ENCODE measurements at regions not wholly inside any gene's neighbourhood (a gene's known extent, or its start where the extent isn't known, plus 50 kb on each side); places are given as distances from the start of the nearest gene placed in this dataset.

DNA sequence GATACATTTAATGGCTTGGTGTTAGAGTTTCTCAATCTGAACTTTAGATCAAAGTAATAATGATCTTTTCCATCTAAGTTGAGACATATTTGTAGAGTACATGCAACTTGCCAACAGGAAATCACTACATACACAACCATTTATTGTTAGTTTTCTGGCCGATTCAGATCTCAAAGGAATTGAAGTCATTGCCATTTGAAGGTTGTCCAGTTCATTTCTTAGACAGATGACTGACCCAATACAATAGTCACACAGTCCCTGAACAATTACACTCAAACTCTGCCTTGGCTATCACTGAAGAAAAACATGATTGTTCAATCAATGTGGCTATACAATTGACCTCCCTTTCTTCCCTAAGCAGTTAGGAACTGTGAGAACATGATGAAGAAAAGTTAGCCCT is 753.2 kb upstream of the RIOK2 start:
- no peaks in the 10 kb centered on the region for H3K36me3 ChIP-seq (ENCODE audit: control insufficient read depth, insufficient read depth, low read length)
- H3K27ac ChIP-seq (ENCODE audit: low read length): no peak overlapping the region
- ChIA-PET CTCF (no interaction called here), POLR2A (no interaction called here)
- in situ Hi-C loops (cut with HindIII; ENCODE audit: low pct_unique_long_range_greater_than_20kb, low sequenced_read_pairs) (no loop called here), intact Hi-C loops (cut with micrococcal nuclease; ENCODE audit: unreplicated experiment) (no loop called here)
- H3K4me3 ChIP-seq (ENCODE audit: low read depth in 2 of 2, low read length in 2 of 2): no peak overlapping the region
- no peaks in the 10 kb centered on the region for H3K27me3 ChIP-seq (ENCODE audit: control insufficient read depth, insufficient read depth, low read length)
- no TSS peak for BruUV-seq (replicated peaks)
- ATAC-seq (no peak), DNase-seq (ENCODE audit: low read depth, low spot score) (no peak)
- TF ChIP-seq, protein P1, sequence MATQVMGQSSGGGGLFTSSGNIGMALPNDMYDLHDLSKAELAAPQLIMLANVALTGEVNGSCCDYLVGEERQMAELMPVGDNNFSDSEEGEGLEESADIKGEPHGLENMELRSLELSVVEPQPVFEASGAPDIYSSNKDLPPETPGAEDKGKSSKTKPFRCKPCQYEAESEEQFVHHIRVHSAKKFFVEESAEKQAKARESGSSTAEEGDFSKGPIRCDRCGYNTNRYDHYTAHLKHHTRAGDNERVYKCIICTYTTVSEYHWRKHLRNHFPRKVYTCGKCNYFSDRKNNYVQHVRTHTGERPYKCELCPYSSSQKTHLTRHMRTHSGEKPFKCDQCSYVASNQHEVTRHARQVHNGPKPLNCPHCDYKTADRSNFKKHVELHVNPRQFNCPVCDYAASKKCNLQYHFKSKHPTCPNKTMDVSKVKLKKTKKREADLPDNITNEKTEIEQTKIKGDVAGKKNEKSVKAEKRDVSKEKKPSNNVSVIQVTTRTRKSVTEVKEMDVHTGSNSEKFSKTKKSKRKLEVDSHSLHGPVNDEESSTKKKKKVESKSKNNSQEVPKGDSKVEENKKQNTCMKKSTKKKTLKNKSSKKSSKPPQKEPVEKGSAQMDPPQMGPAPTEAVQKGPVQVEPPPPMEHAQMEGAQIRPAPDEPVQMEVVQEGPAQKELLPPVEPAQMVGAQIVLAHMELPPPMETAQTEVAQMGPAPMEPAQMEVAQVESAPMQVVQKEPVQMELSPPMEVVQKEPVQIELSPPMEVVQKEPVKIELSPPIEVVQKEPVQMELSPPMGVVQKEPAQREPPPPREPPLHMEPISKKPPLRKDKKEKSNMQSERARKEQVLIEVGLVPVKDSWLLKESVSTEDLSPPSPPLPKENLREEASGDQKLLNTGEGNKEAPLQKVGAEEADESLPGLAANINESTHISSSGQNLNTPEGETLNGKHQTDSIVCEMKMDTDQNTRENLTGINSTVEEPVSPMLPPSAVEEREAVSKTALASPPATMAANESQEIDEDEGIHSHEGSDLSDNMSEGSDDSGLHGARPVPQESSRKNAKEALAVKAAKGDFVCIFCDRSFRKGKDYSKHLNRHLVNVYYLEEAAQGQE (IDR thresholded peaks at IDR 0.05; ENCODE audit: insufficient read depth in 1 of 2, low read depth in 2 of 2, low read length in 1 of 2): no peak
- no peak for TF ChIP-seq TCF7L2 (IDR thresholded peaks at IDR 0.05; ENCODE audit: low read depth, low read length)
- TF ChIP-seq, protein P2, sequence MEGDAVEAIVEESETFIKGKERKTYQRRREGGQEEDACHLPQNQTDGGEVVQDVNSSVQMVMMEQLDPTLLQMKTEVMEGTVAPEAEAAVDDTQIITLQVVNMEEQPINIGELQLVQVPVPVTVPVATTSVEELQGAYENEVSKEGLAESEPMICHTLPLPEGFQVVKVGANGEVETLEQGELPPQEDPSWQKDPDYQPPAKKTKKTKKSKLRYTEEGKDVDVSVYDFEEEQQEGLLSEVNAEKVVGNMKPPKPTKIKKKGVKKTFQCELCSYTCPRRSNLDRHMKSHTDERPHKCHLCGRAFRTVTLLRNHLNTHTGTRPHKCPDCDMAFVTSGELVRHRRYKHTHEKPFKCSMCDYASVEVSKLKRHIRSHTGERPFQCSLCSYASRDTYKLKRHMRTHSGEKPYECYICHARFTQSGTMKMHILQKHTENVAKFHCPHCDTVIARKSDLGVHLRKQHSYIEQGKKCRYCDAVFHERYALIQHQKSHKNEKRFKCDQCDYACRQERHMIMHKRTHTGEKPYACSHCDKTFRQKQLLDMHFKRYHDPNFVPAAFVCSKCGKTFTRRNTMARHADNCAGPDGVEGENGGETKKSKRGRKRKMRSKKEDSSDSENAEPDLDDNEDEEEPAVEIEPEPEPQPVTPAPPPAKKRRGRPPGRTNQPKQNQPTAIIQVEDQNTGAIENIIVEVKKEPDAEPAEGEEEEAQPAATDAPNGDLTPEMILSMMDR (IDR thresholded peaks at IDR 0.05): no peak
- TF ChIP-seq POLR2AphosphoS5 (IDR thresholded peaks at IDR 0.05; ENCODE audit: low read depth, low read length): no peak
- no peak for TF ChIP-seq SIN3A (IDR thresholded peaks at IDR 0.05; ENCODE audit: borderline replicate concordance, insufficient read depth, low read depth, low read length)
- H3K4me1 ChIP-seq (ENCODE audit: control insufficient read depth, insufficient read depth, low read length): no peaks in the 10 kb centered on the region
- H3K9me3 ChIP-seq (ENCODE audit: control insufficient read depth, insufficient read depth, low read depth, low read length): no peaks in the 10 kb centered on the region

DNA sequence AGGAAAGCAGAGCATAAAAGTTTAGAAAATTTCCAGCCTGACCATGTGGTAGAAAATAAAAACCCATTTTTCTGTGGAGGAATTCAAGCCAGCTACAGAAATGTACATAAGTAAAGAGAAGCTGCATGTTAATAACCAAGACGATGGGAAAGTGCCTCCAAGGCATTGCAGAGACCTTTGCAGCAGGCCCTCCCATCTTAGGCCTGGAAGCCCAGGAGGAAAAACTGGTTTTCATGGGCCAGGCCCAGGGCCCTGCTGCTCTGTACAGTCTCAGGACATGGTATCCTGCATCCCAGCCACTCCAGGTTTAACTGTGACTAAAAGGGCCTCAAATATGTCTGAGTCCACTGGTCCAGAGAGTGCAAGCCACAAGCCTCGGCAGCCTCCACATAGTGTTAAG is 754.8 kb upstream of the RIOK2 start:
- no TSS peak for BruUV-seq (replicated peaks)
- ChIA-PET CTCF (no interaction called here), POLR2A (no interaction called here)
- H3K9me3 ChIP-seq (ENCODE audit: control insufficient read depth, insufficient read depth, low read depth, low read length): no peaks in the 10 kb centered on the region
- H3K27me3 ChIP-seq (ENCODE audit: control insufficient read depth, insufficient read depth, low read length): no peaks in the 10 kb centered on the region
- no peak for DNase-seq (ENCODE audit: low read depth, low spot score)
- intact Hi-C loops (cut with micrococcal nuclease; ENCODE audit: unreplicated experiment) (no loop called here), in situ Hi-C loops (cut with HindIII; ENCODE audit: low pct_unique_long_range_greater_than_20kb, low sequenced_read_pairs) (no loop called here)
- H3K4me3 ChIP-seq (ENCODE audit: low read depth in 2 of 2, low read length in 2 of 2): no peak overlapping the region
- TF ChIP-seq TCF7L2 (IDR thresholded peaks at IDR 0.05; ENCODE audit: low read depth, low read length) (no peak), POLR2AphosphoS5 (IDR thresholded peaks at IDR 0.05; ENCODE audit: low read depth, low read length) (no peak), SIN3A (IDR thresholded peaks at IDR 0.05; ENCODE audit: borderline replicate concordance, insufficient read depth, low read depth, low read length) (no peak)
- TF ChIP-seq, protein P2 (IDR thresholded peaks at IDR 0.05): no peak
- TF ChIP-seq, protein P1 (IDR thresholded peaks at IDR 0.05; ENCODE audit: insufficient read depth in 1 of 2, low read depth in 2 of 2, low read length in 1 of 2): no peak
- H3K36me3 ChIP-seq (ENCODE audit: control insufficient read depth, insufficient read depth, low read length): no peaks in the 10 kb centered on the region
- ATAC-seq: no peak
- H3K27ac ChIP-seq (ENCODE audit: low read length): no peak overlapping the region
- no peaks in the 10 kb centered on the region for H3K4me1 ChIP-seq (ENCODE audit: control insufficient read depth, insufficient read depth, low read length)
